A204.1 (cell line): ENCODE measurements at regions not wholly inside any gene's neighbourhood (a gene's known extent, or its start where the extent isn't known, plus 50 kb on each side); places are given as distances from the start of the nearest gene placed in this dataset.

Experiments
- FAIRE-seq: peaks from 2 replicates; lab custom pipeline; 2012; peaks lifted over from hg19 to GRCh38; lab: Jason Lieb, UNC

- FAIRE-seq = no peak
Measured at GRCh38 chr7:86947929-86948328, 111.5 kb downstream of the ELAPOR2 start.

GRCh38 chr7:86943447-86943846, 116.0 kb downstream of the ELAPOR2 start:
- no peak for FAIRE-seq

DNA sequence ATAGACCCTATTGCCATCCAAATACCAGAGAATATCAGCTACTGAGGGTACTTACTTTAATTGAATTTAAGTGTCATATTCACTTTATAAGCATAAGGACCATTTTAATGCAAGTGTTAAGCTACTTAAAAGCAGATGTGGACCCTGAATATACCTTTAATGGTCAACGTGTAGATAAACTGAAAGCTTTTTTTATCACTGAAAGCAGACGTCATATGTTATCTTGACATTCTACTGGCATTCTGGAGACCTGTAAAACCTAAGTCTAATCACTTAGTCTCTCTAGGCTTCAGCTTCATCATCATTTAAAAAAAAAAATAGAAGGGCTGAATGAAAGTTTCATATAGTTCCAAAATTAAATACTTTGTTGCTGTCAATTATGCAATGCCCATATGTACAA, 116.5 kb downstream of the ELAPOR2 start:
- FAIRE-seq = no peak

- FAIRE-seq = no peak
Measured at GRCh38 chr7:86942081-86942480, 117.4 kb downstream of the ELAPOR2 start.

- peak; percentile 79 for FAIRE-seq
Measured at GRCh38 chr7:86939197-86939814, 120.1 kb downstream of the ELAPOR2 start.

GRCh38 chr7:86937363-86937878, 122.0 kb downstream of the ELAPOR2 start:
- no peak for FAIRE-seq

DNA sequence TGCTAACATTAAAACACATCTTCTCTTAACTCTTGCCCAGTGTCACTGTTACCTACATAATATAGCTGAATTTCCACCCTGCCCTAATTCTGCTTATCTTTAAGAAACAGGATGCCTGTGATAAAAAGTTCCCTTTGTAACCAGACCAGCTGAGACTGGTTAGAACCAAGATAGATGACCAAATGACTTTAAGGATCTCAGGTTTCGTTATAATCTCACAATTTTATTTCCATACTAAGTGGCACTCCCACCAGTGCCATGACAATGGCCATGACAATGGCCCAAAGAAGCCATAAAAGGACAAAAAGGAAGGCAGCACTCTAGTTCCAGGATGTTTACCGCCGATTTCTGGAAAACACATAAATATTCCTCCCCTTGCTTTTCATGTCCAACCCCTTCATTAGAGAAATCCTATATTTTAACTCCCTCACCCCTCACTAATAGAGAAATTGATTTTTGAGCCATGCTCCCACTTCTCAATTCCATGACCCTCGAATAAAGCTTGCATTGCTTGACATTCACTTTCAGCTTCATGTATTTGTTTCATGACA, 126.1 kb downstream of the ELAPOR2 start:
- no peak for FAIRE-seq

- no peak for FAIRE-seq
Measured at GRCh38 chr7:86932038-86932512, 127.4 kb downstream of the ELAPOR2 start.

DNA sequence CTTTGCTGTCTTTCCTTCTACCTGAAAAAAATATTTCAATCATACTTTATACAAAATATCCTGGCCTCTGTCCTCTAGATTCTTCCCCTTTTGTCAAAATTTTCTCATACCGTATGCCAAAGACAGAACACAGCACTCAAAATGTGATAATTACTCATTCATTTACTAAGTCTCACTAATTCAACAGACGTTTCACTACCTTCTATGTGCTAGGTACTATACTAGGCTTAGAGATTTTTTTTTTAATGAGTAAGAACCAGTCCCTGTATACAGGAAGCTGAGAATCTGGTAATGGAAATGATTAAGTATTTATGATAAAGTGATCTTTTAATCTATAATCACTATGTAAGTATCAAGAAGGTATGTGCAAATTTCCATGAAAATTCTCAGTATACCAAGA, 128.0 kb downstream of the ELAPOR2 start:
- FAIRE-seq = no peak

GRCh38 chr7:86930554-86931307, 128.7 kb downstream of the ELAPOR2 start:
- no peak for FAIRE-seq

- no peak for FAIRE-seq
Measured at GRCh38 chr7:86929293-86930109, 130.0 kb downstream of the ELAPOR2 start.

GRCh38 chr7:86928308-86928707, 131.1 kb downstream of the ELAPOR2 start:
- FAIRE-seq = no peak

GRCh38 chr7:86926732-86927131, 132.7 kb downstream of the ELAPOR2 start:
- peak; percentile 77 for FAIRE-seq

GRCh38 chr7:86925221-86925620, 134.2 kb downstream of the ELAPOR2 start:
- no peak for FAIRE-seq

DNA sequence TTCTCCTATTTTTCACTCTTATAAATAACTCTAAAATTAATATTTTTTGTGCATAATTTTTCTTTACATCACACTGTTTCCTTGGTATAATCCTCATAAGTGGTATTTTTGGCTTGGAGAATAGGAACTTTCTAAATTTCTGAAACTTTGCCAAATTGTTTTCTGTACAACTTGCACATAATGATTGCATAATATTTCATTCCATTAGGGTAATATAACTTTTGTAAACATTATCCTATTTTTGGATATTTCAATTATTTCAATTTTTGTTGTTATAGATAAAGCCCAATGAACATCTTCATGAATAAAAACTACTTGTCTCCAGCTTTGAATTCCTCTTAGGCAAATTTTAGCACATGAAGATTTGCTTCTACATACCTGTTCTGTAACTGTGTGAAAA, 135.9 kb downstream of the ELAPOR2 start:
- FAIRE-seq = peak; percentile 30

- FAIRE-seq = no peak
Measured at GRCh38 chr7:86920154-86920553, 139.3 kb downstream of the ELAPOR2 start.

DNA sequence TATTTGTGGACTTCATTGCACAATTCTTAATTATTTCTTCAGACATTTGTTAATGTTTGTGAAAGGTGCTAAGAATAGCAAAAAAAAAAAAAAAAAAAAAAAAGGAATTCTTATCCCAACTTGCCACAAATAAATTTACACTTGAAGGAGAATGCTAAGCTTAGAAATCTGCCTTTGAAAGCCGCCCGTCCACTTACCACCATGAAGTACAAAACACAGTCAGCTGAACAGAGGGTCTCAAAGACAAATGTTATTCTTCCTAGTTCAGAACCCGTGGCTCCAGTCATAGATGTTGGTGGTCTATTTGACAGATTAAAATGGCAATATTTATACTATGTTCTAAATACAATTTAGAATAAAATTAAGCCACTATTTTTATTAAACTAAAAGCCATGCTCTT, 141.2 kb downstream of the ELAPOR2 start:
- FAIRE-seq = no peak

DNA sequence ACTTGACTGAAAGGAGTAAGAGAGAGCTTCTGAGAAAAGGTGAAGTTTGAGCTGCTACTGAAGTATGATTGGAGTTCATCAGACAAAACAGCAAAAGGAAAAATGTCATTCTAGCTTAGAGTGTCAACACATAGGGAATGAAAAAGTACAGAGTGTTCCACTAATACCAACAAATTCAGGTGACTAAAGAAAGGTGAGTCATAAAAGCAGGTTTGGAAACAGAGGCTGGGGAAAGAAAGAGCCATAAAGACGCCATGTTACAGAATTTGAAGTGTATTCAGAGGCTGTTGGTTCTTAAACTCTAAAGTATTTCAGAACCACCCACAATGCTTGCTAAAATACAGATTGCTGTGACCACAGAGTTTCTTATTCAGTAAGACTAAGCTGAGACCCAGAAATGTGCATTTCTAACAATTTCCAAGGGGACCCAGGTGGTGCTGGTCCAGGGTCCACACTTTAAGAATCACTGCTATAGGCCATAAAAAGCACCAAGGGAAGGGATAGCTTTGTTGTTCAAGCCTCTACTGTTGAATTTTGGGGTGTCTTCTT, 143.1 kb downstream of the ELAPOR2 start:
- FAIRE-seq = no peak

GRCh38 chr7:86914551-86914950, 144.9 kb downstream of the ELAPOR2 start:
- peak; percentile 86 for FAIRE-seq
